Activated T-helper 1 cell treated with Interleukin-2 at 50 U/mL for 16 hours (primary cell): ENCODE measurements at regions not wholly inside any gene's neighbourhood (a gene's known extent, or its start where the extent isn't known, plus 50 kb on each side); places are given as distances from the start of the nearest gene placed in this dataset.
"Not testable (repeated sequence)": the region's sequence is repeated elsewhere in the genome, so short reads cannot be mapped to it uniquely, and the experiment has no call there.

Source experiments
- DNase-seq: peaks from one replicate; pipeline ENCODE4 v3.0.0-alpha.2; 2020; ENCODE audit warnings: low read depth

DNA sequence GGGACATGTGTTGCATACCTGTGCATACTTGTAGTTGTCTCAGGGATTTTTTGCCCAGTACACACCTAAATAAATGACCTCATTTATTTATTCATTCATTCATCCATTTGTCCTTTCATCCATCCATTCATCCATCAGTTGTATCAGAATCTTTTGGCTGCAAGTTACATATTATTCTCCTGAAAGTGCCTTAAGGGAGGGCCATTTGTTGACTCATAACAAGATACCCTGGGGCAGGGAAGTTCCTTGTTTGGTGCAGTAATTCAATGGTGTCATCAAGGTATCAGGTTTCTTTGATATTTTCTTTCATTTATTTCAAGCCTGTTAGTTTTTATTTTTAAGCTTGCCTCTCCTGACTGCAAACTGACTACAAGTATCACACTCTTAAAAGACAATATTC, 597.9 kb upstream of the TLE4 start:
- DNase-seq, result no peak

DNA sequence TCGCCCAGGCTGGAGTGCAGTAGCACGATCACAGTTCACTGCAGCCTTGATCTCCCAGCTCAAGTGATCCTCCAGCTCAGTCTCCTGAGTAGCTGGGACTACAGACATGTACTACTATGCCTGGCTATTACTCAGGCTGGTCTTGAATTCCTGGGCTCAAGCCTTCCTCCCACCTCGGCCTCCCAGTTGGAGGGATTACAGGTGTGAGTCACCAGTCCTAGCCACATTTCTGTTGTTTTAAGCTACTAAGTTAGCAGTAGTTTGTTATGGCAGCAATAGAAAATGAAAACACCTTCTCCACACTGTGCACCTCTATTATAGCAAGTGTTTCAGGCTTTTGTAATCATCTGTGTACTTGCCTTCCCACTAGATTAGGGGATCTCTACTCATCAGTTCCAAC, 588.9 kb upstream of the TLE4 start:
- no peak for DNase-seq

DNA sequence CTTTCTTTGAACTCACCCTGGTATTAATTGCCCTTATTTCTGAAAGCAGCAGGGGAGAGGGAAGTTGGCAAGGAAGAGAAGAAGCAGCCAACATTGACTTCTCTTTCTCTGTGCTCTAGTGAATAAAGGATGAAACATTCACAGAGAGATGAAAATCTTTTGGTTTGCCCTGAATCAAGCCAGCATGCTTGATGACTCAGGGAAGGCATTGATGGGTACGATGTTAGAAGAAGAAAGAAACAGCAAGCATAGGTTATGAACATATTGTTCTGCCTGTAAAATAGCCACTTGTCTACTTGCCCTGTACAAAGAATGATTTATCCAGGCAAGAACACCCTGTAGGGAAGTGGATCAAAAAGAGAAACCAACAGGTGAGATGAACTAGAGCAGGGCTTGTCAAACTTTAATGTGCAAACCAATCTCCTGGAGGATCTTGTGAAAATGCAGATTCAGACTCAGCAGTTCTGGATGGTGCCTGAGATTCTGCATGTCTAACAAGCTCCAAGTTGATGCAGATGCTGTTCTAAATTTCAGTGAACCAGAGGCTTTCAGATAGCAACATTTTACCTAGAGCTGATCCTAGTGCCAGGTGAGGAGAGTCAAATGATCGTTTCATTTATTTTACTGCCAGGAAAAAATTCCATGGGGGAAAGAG, 586.6 kb upstream of the TLE4 start:
- DNase-seq, result no peak

DNA sequence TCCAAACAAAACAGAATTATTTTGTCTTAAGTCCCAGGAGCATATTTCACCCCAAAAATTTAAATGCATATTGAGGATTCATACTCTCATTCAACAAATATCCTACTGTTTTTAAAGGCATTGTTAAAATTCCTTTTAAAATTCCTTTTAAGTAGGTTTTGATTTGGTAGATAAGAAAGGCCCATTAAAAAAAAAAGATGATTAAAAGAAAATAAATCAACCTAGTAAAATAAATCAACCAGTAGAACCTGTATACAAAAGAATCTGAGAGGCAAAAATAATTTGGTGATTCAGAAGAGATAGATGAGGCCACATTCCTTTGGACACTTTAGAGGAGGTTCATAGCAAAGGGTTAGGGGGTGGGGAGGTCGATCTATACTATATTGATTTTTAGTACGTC, 585.3 kb upstream of the TLE4 start:
- DNase-seq, result no peak

DNA sequence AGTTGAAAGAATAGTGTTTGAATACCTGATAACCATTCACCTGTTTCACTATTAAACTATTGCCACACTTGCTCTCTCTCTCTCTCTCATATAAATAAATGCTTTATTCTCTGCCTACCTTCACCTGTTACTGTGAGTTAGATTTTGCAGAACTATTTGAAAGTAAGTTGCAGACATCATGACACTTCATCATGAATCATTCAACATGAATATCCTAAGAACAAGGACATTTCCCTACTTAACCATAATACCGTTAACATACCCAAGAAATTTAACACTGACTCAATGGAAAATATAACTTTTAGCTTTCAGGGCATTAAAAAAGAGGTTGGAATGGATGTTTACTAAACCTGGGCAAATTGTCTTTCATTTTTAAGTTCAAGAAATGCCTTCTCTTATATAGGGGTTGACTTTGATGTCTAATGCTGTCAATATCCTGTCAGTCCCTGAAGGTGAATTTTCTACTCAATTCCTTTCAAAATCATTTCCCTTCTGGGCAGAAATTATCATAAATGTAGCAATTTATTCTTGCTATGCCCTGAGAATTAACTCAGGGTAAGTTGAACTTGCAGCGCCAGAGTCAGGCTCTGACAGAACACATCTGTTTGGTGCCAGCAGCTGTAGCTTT, 582.6 kb upstream of the TLE4 start:
- DNase-seq, result no peak

DNA sequence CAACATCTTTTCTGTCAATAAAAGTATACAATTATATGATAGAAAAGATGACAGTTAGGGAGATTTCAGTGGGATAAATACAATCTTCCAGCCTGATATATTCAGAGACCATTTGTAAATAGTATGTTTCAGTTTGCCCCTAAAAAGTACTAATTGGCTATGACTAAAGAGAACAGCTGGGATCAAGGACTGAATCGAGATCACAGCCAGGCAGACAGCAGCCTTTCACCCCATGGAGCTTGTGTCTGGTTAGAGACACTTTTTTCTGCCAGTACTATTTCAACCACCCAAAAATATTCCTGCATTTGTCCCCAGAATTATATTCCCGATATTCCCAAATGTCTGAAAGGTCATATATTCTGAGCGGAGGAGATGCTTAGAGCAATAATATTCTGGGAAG, 577.3 kb upstream of the TLE4 start:
- no peak for DNase-seq

DNA sequence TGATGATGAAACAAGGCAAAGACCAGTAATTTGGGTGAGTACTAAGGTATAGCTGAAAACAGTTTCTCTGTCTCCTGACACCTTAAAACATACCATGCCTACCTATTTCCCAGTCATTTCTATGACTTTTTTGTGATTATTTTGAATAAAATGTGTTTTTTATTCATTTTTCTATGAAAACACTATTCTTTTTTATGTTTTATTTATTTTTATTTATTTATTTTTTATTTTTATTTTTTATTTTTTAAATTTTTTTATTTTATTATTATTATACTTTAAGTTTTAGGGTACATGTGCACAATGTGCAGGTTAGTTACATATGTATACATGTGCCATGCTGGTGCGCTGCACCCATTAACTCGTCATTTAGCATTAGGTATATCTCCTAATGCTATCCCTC, 576.8 kb upstream of the TLE4 start:
- not testable (repeated sequence) for DNase-seq

DNA sequence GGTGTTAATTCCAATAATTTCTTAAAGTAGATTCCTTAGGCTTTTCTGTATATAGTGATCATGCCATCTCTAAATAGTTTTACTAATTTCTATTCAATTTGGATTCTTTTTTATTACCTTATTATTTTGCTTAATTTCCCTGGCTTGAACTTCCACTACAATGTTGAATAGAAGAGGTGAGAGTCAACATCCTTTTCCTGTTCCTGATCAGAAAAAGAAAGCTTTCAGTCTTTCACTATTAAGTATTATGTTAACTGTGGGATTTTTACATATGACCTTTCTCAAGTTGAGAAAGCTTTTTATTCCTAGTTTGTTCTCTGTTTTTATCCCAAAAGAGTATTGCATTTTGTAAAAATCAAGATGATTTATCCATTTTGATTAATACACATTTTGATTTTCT, 574.5 kb upstream of the TLE4 start:
- DNase-seq, result no peak

DNA sequence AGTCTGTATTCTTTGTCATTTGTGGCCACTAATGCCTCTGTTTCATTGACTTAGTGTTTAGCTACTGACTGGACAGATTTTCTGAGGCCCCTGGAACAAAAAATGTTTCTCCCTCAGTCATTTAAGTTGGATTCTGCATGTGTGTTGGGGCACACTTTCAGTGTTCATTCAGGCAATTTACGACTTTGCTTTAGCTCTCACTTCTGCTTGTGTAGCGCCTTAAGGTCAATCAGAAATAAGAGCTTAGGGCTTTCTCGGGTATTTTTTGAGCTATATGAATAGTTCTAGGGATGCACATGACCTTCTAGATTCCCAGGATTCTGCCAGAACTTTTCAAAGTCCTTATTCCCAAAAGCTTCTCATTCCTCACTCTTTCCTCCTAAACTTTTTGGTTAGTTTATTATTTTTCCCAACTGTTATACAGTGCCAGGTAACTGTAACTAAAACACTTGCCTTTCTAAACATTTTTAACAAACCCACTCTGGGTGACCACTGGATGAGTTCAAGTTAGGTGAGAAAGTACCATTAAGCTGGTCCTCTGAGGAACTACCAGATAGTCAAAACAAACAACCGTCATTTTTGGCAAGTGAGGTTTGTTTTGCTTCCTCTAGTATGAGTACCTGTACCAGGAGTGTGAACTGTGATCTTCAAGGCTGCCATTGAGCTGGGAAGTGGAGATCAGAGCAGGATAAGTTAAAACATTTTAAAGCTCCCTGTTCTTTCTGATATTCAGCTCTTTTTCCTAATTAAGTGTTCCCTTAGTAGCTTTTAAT, 571.3 kb upstream of the TLE4 start:
- DNase-seq, result no peak

DNA sequence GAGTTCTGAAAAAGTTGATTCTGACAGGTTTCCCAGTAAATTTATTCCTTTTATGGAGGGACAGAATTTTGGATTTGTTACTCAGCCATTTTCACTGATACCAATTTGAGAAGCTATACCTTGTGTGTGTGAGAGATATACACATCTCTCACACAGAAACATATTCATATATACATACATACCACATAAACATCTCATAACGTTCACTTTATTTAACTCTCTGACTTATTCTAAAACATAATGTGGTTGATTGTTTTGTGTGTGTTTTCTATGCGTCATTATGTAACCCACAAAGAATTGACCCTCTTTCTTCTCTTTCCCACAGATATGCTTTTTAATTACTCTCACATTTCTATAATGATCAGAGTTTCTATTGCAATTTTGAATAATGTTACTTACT, 570.8 kb upstream of the TLE4 start:
- DNase-seq, result no peak

DNA sequence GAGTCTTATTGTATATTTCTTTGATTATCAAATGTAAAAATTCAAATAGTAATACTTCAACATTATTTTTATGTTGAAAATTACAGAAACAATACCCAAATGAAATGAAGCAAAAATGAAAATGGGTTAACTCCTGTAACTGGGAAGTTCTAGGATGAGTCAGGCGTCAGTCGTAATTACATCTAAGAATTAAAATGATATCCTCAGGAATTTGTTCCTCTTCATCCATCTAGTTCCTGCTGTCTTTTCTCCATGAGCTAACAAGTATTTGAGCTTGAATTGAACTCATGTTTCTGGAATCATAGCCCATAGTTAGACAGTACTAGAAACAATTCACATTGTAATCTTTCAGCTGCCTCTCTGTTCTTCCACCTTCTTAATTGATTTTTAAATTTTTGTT, 568.3 kb upstream of the TLE4 start:
- no peak for DNase-seq

DNA sequence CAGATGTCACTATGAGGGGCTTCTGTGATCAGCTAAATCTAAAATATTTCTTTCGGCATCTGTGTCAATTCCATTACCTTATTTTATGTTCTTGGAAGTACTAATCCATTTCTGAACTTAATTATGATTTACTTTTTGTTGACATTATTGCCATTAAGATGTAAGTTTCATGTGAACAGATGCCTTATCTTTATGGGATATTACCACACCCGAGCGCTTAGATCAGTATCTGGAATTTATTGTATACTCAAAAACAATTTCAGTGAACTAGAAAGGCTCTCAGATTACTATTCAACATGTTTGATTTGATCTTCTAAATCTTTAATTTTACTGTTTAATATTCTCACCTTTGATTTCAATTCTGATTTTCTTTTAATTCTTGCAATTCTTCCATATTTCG, 567.7 kb upstream of the TLE4 start:
- DNase-seq, result no peak

DNA sequence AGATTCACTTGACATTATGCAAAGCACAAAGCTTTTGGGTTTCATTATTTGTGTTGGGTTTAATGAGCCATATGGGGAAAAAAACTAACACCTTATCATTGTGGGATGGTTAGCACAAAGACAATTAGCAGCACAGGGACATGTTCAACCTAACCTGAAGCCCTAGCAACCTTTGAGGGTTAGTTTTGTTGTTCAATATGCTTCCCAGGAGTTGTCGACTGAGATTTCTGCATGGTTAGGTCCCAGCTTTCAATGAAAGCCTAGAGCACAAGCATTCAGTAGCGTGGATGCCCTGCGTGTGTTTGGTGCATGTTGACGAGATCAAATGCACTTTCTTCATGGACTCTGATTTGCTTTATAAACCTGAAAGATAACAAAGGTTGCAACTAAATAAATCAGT, 565.2 kb upstream of the TLE4 start:
- no peak for DNase-seq

DNA sequence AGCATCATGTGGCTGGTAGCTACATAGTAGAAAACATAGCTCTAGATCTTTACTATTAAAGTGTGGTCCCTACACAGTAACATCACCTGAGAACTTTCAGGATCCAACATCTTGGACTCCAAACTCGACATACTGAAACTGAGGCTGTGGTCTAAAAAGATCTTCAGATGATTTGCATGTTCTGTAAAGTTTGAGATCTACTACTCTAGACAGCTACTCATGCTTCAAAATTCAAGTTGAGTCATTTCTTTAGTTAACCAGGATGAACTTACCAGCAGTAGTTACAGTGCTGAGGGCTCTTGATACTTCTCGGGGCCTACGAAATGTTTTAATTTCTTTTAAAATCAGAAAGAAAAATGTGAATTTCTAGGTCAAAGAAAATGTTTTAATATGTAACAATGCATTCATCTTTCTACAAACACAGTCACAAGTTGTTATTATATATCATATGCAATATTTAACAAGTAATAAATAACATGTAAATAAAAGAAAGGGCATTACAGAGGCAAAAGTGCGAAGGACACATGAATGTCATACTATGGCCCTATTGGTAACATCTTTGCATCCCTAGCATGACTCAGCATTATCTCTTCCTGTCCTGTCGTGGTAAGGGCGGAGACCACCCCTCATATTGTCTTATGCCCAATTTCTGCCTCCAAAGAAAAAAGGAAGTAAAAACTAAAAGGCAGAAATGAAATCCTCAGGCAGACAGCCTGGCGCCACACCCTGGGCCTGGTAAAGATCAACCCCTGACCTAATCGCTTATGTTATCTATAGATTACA, 563.9 kb upstream of the TLE4 start:
- no peak for DNase-seq

DNA sequence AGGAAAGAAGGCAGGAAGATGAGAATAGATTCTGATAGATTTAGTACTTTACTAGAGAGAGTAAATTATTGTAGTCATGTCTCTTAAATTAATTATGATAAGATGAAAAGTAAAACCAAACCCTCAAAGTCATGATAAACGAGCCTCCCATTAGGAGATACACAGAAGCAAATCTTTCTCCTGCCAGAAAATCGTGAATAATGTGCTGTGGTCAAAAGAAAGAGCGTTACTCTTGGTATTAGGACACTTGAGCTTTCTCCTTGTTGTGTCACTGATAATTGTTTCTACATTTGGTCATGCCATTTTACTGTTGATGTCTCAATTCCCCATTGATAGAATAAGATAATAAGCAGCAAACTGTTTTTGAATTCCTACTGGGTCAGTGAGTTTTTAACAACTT, 562.8 kb upstream of the TLE4 start:
- no peak for DNase-seq

DNA sequence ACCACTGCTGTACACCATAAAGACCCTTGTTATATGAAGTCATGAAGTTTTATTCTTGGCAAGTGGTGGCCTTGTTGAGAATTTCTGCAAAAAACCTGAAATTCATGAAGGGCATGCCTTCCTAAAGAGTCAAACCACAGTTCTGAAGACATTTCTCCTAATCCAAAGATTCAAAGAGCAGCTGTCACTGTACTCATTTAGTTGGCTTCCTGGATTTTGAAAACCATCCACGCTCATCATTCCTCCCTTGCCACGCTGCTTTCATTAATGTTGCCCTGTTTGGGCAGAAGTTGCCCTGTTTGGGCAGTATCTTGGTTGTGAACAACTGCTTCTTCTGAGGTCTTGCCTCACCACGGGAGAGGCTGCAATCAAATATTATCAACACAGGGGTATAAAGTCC, 560.3 kb upstream of the TLE4 start:
- DNase-seq, result no peak

DNA sequence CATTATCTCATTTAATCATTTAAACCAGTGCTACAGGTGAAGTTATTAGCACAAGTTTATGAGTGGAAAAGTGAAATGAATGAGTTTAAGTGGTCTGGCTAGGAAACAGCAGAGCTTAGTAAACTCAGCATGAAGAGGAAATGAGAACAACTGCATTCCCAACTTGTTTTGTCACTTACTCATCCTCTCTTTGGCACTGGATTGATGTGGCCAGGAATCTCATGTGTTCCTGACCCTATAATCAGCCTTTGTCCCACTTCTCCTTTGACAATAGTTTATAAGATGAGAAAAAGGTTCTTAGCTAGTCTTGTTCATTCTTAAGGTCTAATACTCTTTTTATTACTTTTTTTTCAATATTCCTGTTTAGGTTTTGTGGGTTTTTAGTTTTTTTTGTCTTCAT, 559.2 kb upstream of the TLE4 start:
- DNase-seq, result no peak

DNA sequence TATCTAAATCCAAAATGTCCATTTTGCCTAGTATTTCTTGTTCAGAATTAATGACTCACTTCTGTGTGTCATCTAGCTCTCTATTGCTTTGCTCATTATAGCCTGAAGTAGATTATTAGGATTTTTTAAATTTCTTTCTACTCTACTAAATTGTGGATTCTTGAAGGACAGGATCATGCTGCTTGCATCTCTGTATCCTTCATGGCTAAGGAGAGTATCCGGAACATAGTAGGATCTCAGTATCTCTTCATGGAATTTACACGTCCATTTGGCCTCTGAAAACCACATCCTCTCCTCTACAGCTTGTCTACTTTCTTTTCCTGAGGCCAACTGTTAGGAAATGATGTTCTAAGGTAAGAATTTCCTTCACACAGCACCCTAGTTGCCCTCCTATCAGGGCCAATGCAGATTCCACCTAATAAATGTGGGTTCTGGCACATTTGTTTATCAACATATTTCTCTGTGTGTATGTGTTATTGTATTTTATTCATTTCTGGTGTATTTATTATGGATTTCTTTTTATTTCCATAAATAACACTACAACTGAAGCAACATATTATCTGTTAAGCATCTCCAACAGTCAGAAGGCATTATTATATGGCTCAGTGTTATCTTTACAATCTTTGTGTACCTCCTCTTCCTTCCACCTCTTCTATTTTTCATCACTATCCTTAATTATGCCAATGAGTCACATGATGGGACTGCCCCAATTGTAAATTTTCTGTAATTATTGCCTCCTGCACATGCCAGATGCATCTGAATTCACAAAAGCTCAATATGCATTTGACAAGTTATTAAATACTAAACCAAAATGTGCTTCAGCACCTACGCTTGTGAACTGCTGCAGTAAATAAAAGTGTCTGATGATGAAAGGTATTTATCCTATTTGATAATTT, 557.8 kb upstream of the TLE4 start:
- DNase-seq, result no peak

DNA sequence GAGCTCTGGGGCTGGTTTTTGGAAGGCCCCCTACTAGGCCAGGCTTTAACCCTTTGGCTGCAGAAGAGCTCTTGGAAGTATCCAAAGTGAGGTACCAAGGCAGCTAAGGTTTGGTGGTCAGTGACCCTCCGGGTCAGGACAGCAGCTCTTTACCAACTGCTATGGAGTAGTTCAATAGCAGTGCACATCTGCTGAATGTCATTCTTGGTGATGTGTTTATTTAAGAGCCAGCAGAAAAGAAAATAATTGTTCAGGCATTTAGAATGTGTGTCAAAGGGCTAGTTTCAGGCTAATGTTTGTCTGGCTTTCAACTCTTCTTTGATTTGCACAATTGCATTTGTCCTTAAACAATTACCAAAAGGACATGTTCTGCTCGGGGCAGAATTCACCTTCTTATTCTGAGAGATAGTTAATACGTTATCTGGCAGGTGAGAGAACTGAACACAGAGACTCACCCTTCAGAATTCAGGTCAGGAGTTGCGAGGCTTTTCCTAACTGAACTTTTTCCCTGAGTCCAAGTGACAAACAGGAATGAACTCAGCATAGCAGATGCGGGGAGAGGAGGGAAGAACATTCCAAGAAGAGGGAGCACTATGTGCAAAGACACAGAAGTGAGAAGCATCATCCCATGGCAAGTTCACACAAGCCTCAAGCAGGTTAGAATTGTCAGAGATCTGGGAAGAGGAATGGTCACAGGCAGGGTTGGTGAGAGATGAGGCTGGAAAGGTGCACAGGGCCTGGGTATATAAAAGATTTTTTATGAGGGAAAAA, 556.7 kb upstream of the TLE4 start:
- no peak for DNase-seq

DNA sequence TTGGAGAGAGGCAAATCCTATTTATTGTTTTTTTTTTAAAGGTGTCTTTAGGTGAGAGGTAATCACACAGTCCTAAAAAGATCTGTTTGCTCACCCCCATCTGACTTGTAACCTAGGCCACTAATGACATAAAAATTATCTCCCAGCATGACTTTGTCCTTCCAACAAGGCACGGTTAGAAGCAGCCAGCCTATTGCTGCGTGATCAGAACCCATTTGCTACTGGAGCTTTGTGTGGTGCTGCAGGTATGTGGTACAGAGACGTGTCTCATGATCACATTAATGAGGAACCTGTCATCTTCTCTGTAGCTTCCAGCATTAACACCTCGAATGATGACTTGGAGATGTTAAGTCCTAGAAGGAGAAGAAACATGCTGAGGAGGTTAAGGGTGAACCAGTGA, 555.8 kb upstream of the TLE4 start:
- no peak for DNase-seq

DNA sequence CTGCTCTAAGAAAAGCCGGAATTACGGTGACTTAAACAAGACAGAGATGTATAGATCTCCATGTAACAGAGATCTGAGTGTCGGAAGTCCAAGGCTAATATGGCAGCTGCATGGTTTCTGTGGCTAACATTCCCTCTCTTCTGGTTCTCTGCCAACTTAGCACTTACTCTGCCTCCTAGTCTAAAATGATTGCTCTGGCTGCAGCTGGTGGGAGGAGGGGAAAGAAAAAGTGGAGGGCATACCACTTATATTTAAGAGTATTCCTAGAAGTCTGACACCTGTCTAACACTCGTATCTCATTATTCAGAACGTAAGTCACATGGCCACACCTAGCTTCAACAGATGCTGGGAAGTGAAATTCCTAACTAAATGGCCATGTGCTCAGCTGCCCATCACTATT, 551.5 kb upstream of the TLE4 start:
- DNase-seq, result no peak
